Mesenchymal stem cell (in vitro differentiated cells and primary cell): ENCODE measurements at regions not wholly inside any gene's neighbourhood (a gene's known extent, or its start where the extent isn't known, plus 50 kb on each side); places are given as distances from the start of the nearest gene placed in this dataset.

Source experiments
- DNase-seq: peaks from one replicate; pipeline ENCODE4 v3.0.0-alpha.2; 2013
- H2AFZ ChIP-seq: one replicate; pipeline ENCODE4 v1.6.1; 2013; ENCODE audit warnings: low read depth, mild to moderate bottlenecking, control low read depth, inconsistent platforms, low read length, moderate library complexity
- H2AK5ac ChIP-seq: 2 replicates; pipeline ENCODE4 v1.6.1; 2013; ENCODE audit warnings: low read length, moderate library complexity, mild to moderate bottlenecking, inconsistent platforms; ENCODE audit not compliant: severe bottlenecking
- H2BK120ac ChIP-seq: one replicate; pipeline ENCODE4 v1.6.1; 2013; ENCODE audit warnings: low read depth, mild to moderate bottlenecking, inconsistent platforms, low read length, moderate library complexity
- H2BK12ac ChIP-seq, 2 experiments: one replicate each; pipeline ENCODE4 v1.6.1; 2013; ENCODE audit warnings: inconsistent platforms in 2 of 2, low read length in 2 of 2, mild to moderate bottlenecking in 2 of 2, moderate library complexity in 2 of 2, control low read depth in 1 of 2
- H2BK15ac ChIP-seq: one replicate; pipeline ENCODE4 v1.6.1; 2013; ENCODE audit warnings: mild to moderate bottlenecking, low read depth, inconsistent platforms; ENCODE audit not compliant: poor library complexity, severe bottlenecking
- H2BK5ac ChIP-seq: 2 replicates; pipeline ENCODE4 v1.6.1; 2013; ENCODE audit warnings: low read depth, mild to moderate bottlenecking, low read length, control low read depth, inconsistent platforms; ENCODE audit not compliant: poor library complexity, severe bottlenecking
- H3K14ac ChIP-seq, 2 experiments: one replicate each; pipeline ENCODE4 v1.6.1; 2013; ENCODE audit warnings: inconsistent platforms in 2 of 2, low read length in 2 of 2, control low read depth in 1 of 2, mild to moderate bottlenecking in 1 of 2, moderate library complexity in 1 of 2
- H3K18ac ChIP-seq, 2 experiments: one replicate each; pipeline ENCODE4 v1.6.1; 2013; ENCODE audit warnings: inconsistent platforms in 2 of 2, low read length in 2 of 2, control low read depth in 1 of 2, low read depth in 1 of 2, mild to moderate bottlenecking in 1 of 2
- H3K23ac ChIP-seq, 2 experiments: one replicate each; pipeline ENCODE4 v1.6.1; 2013; ENCODE audit warnings: inconsistent platforms in 2 of 2, low read length in 2 of 2, mild to moderate bottlenecking in 2 of 2, moderate library complexity in 2 of 2, control low read depth in 1 of 2
- H3K27ac ChIP-seq: 2 replicates; pipeline ENCODE4 v1.5.1; 2013; ENCODE audit warnings: mild to moderate bottlenecking, moderate library complexity, low read length, control low read depth, inconsistent platforms; ENCODE audit not compliant: poor library complexity, severe bottlenecking
- H3K27me3 ChIP-seq, 2 experiments: 2 replicates each; pipeline versions ENCODE4 v1.6.1 to v1.7.0; 2013; ENCODE audit warnings: low read length in 2 of 2, mild to moderate bottlenecking in 2 of 2, moderate library complexity in 2 of 2, control low read depth in 1 of 2, inconsistent platforms in 1 of 2; ENCODE audit not compliant: control insufficient read depth in 1 of 2, insufficient read depth in 1 of 2
- H3K36me3 ChIP-seq, 2 experiments: 2 replicates each; pipeline versions ENCODE4 v1.6.1 to v1.7.0; 2013; ENCODE audit warnings: low read length in 2 of 2, control low read depth in 1 of 2, inconsistent platforms in 1 of 2, low read depth in 1 of 2, mild to moderate bottlenecking in 1 of 2; ENCODE audit not compliant: insufficient read depth in 2 of 2, control insufficient read depth in 1 of 2
- H3K4ac ChIP-seq, 2 experiments: one replicate each; pipeline ENCODE4 v1.6.1; 2013; ENCODE audit warnings: inconsistent platforms in 2 of 2, low read length in 2 of 2, mild to moderate bottlenecking in 2 of 2, moderate library complexity in 2 of 2, control low read depth in 1 of 2, low read depth in 1 of 2
- H3K4me1 ChIP-seq: 2 replicates; pipeline ENCODE4 v1.6.1; 2013; ENCODE audit warnings: low read depth, low read length, control low read depth; ENCODE audit not compliant: control insufficient read depth, insufficient read depth
- H3K4me2 ChIP-seq: 2 replicates; pipeline ENCODE4 v1.6.1; 2013; ENCODE audit warnings: low read length, mild to moderate bottlenecking, inconsistent platforms; ENCODE audit not compliant: poor library complexity, severe bottlenecking
- H3K4me3 ChIP-seq, 2 experiments: 2 replicates each; pipeline versions ENCODE4 v1.5.1 to v1.7.0; 2013; ENCODE audit warnings: low read length in 2 of 2, mild to moderate bottlenecking in 2 of 2, control low read depth in 1 of 2, low read depth in 1 of 2; ENCODE audit not compliant: insufficient read depth in 1 of 2
- H3K79me1 ChIP-seq: replicated peaks from 2 replicates; pipeline ENCODE4 v1.6.1; 2013; ENCODE audit warnings: mild to moderate bottlenecking, control low read depth, low read length, inconsistent platforms; ENCODE audit not compliant: poor library complexity, severe bottlenecking
- H3K9ac ChIP-seq: 2 replicates; pipeline ENCODE4 v1.7.0; 2013; ENCODE audit warnings: mild to moderate bottlenecking, low read length, moderate library complexity
- H3K9me3 ChIP-seq: 2 replicates; pipeline ENCODE4 v1.7.0; 2013; ENCODE audit warnings: mild to moderate bottlenecking, low read length; ENCODE audit not compliant: control insufficient read depth
- H4K8ac ChIP-seq: one replicate; pipeline ENCODE4 v1.6.1; 2013; ENCODE audit warnings: inconsistent platforms, mild to moderate bottlenecking, low read length, moderate library complexity
- H4K91ac ChIP-seq: one replicate; pipeline ENCODE4 v1.6.1; 2013; ENCODE audit warnings: mild to moderate bottlenecking, low read length, inconsistent platforms
- WGBS: methylation state at CpG from one replicate; pipeline ENCODE4 v1.1.7; 2013; ENCODE audit warnings: mixed read lengths; 5-methylcytosine and 5-hydroxymethylcytosine counted together

DNA sequence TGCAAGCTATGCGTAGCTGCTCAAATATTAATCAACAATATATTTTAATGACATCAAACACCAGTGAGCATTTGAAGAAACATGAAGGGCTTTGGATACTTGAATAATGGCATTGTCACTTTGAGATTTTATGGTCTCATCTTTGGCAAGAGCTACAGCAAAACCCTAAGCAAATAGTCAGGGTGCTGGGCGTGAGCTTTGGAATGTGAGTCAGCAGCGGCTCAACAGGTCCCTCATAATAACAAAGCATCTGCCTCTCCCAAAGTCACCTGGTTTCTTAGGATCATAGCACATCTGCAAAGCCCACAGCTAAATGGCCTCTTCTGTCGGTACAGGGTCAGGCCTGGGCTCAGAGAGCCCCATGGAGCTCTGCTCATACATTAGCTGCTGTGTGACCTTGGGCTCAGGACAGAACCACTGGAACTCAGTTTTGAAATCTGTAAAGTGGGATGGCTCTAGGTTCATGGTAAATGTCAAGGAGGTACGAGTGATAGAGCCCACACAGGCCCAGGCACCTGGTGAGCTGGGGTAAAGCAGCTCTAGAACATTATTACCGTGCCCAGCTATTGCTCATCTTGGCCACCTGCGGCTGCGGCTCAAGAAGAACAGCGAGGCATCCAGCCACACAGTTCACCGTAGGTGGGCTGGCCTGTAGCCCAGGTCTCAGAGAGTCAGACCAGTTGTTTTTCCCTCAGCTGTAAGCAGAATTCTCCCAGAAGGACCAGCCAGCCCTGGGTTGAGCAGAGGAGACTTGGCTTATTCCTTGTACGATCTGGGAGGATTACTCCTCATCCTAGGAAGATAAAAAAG lies 544.5 kb upstream of the CDH11 start:
- Histone ChIP-seq H2BK5ac (no peak overlapping the region), H3K4ac (peak overlapping the region in 1 of 2 experiments; percentile 38), H2BK12ac (peak overlapping the region in 1 of 2 experiments; percentile 39), H3K36me3 (no peaks in the 10 kb centered on the region), H3K4me2 (no peak overlapping the region), H4K8ac (no peak overlapping the region), H2AFZ (no peak overlapping the region), H2BK120ac (no peak overlapping the region), H3K4me1 (no peaks in the 10 kb centered on the region), H2BK15ac (no peak overlapping the region), H3K4me3 (no peak overlapping the region), H3K27me3 (no peaks in the 10 kb centered on the region), H3K9ac (no peak overlapping the region), H4K91ac (no peak overlapping the region), H3K9me3 (no peaks in the 10 kb centered on the region), H3K79me1 (no peaks in the 10 kb centered on the region), H3K18ac (no peak overlapping the region), H2AK5ac (no peak overlapping the region), H3K23ac (no peak overlapping the region), H3K27ac (no peak overlapping the region), H3K14ac (peak overlapping the region in 1 of 2 experiments; percentile 23)
- WGBS = 94% methylated on average over 9 of the region's 11 CpGs
- DNase-seq = no peak

- H3K9me3 ChIP-seq = no peaks in the 10 kb centered on the region
- H3K27me3 ChIP-seq = no peaks in the 10 kb centered on the region
- no peak overlapping the region for H3K23ac ChIP-seq
- H3K4me1 ChIP-seq = no peaks in the 10 kb centered on the region
- no peak overlapping the region for H4K8ac ChIP-seq
- H3K36me3 ChIP-seq = no peaks in the 10 kb centered on the region
- peak overlapping the region in 1 of 2 experiments; percentile 34 for H2BK12ac ChIP-seq
- H3K9ac ChIP-seq = no peak overlapping the region
- no peak overlapping the region for H3K14ac ChIP-seq
- no peak overlapping the region for H3K4ac ChIP-seq
- no peak overlapping the region for H3K18ac ChIP-seq
- H3K79me1 ChIP-seq = no peaks in the 10 kb centered on the region
- no peak for DNase-seq
- H2BK5ac ChIP-seq = no peak overlapping the region
- no peak overlapping the region for H2AK5ac ChIP-seq
- H2AFZ ChIP-seq = no peak overlapping the region
- H3K4me3 ChIP-seq = no peak overlapping the region
- no peak overlapping the region for H2BK15ac ChIP-seq
- no peak overlapping the region for H2BK120ac ChIP-seq
- H3K27ac ChIP-seq = no peak overlapping the region
- 62% methylated on average over 3 of the region's 3 CpGs for WGBS
- H3K4me2 ChIP-seq = no peak overlapping the region
- no peak overlapping the region for H4K91ac ChIP-seq
Observed at GRCh38 chr16:65665586-65665985, 543.7 kb upstream of the CDH11 start.

DNA sequence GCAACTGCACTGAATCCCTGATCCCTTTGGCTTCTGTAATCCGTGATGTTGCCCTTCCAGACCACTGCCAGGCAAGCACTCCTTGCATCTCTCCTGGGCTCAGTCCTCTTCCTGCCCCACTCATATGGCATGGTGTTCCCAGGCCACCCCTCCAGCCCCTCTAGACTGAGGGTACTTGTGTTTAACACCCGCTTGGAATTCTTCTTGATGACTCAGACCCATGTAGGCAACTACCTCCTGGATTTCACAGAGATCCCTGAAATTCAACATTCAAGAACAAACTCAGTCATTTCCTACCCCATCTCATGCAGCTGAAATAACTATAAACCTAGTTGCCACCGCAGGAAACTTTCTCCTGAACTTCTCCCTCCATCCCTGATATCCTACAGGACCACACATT lies 541.9 kb upstream of the CDH11 start:
- Histone ChIP-seq H3K9me3 (no peaks in the 10 kb centered on the region), H3K27me3 (no peaks in the 10 kb centered on the region), H3K14ac (no peak overlapping the region), H3K4me2 (no peak overlapping the region), H2AK5ac (no peak overlapping the region), H3K27ac (no peak overlapping the region), H2BK5ac (no peak overlapping the region), H4K8ac (no peak overlapping the region), H3K9ac (no peak overlapping the region), H3K18ac (no peak overlapping the region), H3K4me1 (no peaks in the 10 kb centered on the region), H3K36me3 (no peaks in the 10 kb centered on the region), H2BK120ac (no peak overlapping the region), H3K4ac (no peak overlapping the region), H4K91ac (no peak overlapping the region), H2AFZ (no peak overlapping the region), H3K23ac (no peak overlapping the region), H2BK12ac (no peak overlapping the region), H2BK15ac (no peak overlapping the region), H3K4me3 (no peak overlapping the region), H3K79me1 (no peaks in the 10 kb centered on the region)
- 54% methylated on average over 2 of the region's 3 CpGs for WGBS
- DNase-seq = peak; percentile 10

DNA sequence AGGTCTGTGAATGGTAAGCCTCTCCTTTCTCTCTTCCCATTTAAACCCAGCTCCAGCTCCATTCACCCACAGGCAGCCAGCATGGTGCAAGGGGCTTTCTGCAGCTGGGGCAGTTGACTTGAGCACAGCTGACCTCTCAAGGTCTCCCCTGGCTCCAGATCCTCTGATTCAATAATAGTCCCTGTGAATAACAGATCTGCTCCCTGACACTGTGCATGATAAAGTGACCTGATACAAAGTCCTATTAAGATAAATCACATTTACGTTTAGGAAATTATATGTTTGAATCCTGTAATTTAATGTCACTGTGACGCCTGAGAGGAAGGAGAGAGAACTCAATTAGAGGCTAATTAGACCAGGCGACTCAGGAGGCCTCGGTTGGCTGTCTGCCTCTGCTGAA lies 540.4 kb upstream of the CDH11 start:
- Histone ChIP-seq H3K9me3 (no peaks in the 10 kb centered on the region), H3K14ac (no peak overlapping the region), H2AK5ac (no peak overlapping the region)

More for the DNA sequence above, 540.4 kb upstream of the CDH11 start:
- Histone ChIP-seq H3K4ac (peak overlapping the region in 1 of 2 experiments; percentile 27), H3K36me3 (no peaks in the 10 kb centered on the region), H4K91ac (no peak overlapping the region), H2BK12ac (no peak overlapping the region), H2BK5ac (no peak overlapping the region), H2BK15ac (no peak overlapping the region), H3K27ac (no peak overlapping the region), H3K27me3 (no peaks in the 10 kb centered on the region), H2AFZ (no peak overlapping the region), H3K23ac (no peak overlapping the region), H3K4me3 (no peak overlapping the region), H3K79me1 (no peaks in the 10 kb centered on the region), H3K4me1 (no peaks in the 10 kb centered on the region), H3K18ac (no peak overlapping the region), H2BK120ac (no peak overlapping the region), H4K8ac (no peak overlapping the region), H3K4me2 (no peak overlapping the region), H3K9ac (no peak overlapping the region)
- WGBS = 88% methylated on average over 3 of the region's 4 CpGs
- DNase-seq = no peak
